ENCODE measurements at regions not wholly inside any gene's neighbourhood (a gene's known extent, or its start where the extent isn't known, plus 50 kb on each side); places are given as distances from the start of the nearest gene placed in this dataset.

GRCh38 chr3:65048151-65048550 is 360.4 kb upstream of the ADAMTS9 start:
- TF ChIP-seq POLR2A (IDR thresholded peaks at IDR 0.05; ENCODE audit: low read depth) (no peak), POLR2AphosphoS5 (IDR thresholded peaks at IDR 0.05) (no peak), CTCF (IDR thresholded peaks at IDR 0.05) (no peak), EP300 (IDR thresholded peaks at IDR 0.05) (no peak)
